ENCODE measurements at regions not wholly inside any gene's neighbourhood (a gene's known extent, or its start where the extent isn't known, plus 50 kb on each side); places are given as distances from the start of the nearest gene placed in this dataset.

DNA sequence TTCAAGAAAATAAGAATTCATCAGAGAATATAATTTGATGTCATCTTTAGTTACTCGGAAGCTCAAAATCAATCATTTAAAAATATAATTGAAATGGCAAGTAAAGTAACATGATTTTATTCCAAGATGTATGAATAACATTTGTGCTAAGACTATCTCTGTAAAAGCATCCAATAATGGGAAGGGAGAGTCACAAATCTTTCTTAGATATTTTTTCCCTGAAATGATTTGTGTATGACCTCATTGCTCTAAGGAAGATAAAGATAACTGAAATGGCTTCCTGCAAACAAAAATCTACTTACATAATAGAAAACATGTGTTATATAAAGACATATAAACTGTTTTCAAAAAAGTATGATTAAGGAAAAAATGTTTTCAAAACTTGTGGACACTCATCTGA, 97.4 kb upstream of the FGF10 start:
- TF ChIP-seq, protein P1, sequence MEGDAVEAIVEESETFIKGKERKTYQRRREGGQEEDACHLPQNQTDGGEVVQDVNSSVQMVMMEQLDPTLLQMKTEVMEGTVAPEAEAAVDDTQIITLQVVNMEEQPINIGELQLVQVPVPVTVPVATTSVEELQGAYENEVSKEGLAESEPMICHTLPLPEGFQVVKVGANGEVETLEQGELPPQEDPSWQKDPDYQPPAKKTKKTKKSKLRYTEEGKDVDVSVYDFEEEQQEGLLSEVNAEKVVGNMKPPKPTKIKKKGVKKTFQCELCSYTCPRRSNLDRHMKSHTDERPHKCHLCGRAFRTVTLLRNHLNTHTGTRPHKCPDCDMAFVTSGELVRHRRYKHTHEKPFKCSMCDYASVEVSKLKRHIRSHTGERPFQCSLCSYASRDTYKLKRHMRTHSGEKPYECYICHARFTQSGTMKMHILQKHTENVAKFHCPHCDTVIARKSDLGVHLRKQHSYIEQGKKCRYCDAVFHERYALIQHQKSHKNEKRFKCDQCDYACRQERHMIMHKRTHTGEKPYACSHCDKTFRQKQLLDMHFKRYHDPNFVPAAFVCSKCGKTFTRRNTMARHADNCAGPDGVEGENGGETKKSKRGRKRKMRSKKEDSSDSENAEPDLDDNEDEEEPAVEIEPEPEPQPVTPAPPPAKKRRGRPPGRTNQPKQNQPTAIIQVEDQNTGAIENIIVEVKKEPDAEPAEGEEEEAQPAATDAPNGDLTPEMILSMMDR (IDR thresholded peaks at IDR 0.05): no peak
- no peak for TF ChIP-seq EZH2 (IDR thresholded peaks at IDR 0.05)
